ENCODE measurements at regions not wholly inside any gene's neighbourhood (a gene's known extent, or its start where the extent isn't known, plus 50 kb on each side); places are given as distances from the start of the nearest gene placed in this dataset.

DNA sequence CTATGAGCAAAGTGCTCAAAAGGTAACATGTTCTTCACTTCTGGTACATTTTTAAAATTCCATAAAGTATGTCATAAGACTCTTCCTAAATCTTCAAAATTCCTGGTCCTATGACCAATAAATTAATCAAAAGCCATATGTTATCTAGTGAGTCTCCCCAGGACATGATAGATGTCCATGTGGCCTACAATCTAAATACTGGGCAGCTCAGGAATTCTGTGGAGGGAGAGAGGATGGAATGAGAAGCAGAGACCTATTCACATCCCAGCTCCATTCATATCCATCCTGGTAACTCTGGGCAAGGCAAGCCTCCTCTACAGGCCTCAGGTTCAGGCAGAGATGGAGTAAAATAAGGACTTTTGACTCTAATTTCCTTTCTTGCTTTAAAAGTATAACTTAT, 224.8 kb downstream of the MTERF1 start:
- H3K27me3 ChIP-seq = no peaks in the 10 kb centered on the region
- intact Hi-C loops (cut with DNase I) = no loop called here
- H3K4me1 ChIP-seq = no peaks in the 10 kb centered on the region
- DNase-seq (ENCODE audit: extremely low spot score) = no peak
- H3K4me3 ChIP-seq = no peak overlapping the region
- no peaks in the 10 kb centered on the region for H3K9me3 ChIP-seq
- H3K36me3 ChIP-seq = no peaks in the 10 kb centered on the region
- no peak overlapping the region for H3K27ac ChIP-seq (replicated peaks in 1 of 4)
- TF ChIP-seq, protein P1, sequence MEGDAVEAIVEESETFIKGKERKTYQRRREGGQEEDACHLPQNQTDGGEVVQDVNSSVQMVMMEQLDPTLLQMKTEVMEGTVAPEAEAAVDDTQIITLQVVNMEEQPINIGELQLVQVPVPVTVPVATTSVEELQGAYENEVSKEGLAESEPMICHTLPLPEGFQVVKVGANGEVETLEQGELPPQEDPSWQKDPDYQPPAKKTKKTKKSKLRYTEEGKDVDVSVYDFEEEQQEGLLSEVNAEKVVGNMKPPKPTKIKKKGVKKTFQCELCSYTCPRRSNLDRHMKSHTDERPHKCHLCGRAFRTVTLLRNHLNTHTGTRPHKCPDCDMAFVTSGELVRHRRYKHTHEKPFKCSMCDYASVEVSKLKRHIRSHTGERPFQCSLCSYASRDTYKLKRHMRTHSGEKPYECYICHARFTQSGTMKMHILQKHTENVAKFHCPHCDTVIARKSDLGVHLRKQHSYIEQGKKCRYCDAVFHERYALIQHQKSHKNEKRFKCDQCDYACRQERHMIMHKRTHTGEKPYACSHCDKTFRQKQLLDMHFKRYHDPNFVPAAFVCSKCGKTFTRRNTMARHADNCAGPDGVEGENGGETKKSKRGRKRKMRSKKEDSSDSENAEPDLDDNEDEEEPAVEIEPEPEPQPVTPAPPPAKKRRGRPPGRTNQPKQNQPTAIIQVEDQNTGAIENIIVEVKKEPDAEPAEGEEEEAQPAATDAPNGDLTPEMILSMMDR (IDR thresholded peaks at IDR 0.05) = no peak
- no peak for TF ChIP-seq POLR2A (IDR thresholded peaks at IDR 0.05; ENCODE audit: low read depth)
- TF ChIP-seq EP300 (IDR thresholded peaks at IDR 0.05) = no peak
- TF ChIP-seq POLR2AphosphoS5 (IDR thresholded peaks at IDR 0.05) = no peak

DNA sequence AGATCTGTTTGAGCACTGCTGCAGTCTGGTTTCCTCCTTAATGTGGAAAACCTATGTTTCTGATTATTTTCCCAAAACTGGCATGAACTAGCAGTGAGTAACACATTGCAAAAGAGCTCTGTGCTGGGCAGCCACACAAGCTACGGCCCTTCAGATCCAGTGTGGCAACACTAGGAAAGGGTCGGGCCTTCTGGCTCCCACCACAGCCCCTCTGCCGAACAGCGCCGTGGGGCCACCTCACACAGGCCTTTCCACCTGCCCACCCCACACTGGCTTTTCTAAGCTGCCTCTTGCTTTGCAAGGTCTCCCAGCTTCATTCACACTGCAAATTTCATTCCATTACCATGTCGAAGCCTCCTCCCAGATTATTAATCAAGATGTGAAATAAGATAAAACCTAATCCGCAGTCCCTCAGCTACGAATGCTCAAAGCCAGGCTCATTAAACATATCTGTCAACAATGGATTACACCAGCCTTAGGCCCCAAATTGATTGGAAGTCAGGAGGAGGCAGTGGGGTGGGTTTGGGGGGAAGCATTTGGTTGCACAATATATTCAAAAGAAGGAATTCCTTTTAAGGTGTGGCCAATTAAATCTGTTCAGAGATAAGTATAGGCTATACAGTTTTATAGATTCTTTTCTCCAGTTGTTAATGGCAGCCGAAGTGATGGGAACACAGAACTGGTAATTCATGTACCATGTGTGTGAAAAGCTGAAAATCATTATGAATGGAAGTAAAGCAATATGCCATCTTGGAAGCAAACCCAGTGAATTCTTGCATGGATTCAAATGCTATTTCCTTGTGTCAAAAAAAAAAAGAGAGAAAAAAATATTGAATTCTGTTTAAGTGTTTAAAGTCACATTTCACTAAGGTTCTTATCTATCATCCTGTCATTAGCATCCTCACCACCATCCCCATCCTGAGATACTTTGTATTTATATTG, 223.7 kb downstream of the MTERF1 start:
- TF ChIP-seq EP300 (IDR thresholded peaks at IDR 0.05) (no peak), POLR2A (IDR thresholded peaks at IDR 0.05; ENCODE audit: low read depth) (no peak), POLR2AphosphoS5 (IDR thresholded peaks at IDR 0.05) (no peak)
- TF ChIP-seq, protein P1 (IDR thresholded peaks at IDR 0.05) = no peak
- no peak for DNase-seq (ENCODE audit: extremely low spot score)
- Histone ChIP-seq H3K27me3 (no peaks in the 10 kb centered on the region), H3K4me3 (no peak overlapping the region), H3K27ac (replicated peaks in 1 of 4) (no peak overlapping the region), H3K4me1 (no peaks in the 10 kb centered on the region), H3K9me3 (no peaks in the 10 kb centered on the region), H3K36me3 (no peaks in the 10 kb centered on the region)
- intact Hi-C loops (cut with DNase I) = no loop called here
- WGBS = 78% methylated on average over 8 of the region's 9 CpGs

DNA sequence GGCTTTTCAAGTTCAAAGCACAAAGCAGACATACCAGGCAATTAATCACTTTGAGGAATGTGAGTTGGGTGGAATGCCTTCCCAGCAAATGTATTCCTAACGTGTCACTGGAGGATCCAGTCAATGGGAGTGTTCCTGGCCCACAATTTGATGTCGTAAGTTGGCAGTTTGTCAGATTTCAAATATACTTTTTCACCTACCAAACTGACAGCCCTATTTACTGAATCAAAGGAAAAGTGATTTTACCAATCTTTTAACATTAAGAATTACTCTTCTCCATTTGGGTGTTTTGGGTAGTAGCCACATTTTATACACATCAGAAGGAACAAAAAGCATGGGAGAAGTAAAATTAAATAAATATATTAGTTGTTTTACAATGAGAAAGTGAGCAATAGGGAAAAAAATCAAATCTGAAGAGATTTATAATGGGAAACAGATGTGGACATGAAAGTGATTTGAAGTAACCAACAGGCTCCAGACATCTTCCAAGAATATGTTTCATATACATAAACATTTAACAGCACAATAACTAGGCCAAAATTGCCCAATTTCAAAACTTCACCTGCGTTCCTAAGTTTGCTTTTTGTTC, 222.9 kb downstream of the MTERF1 start:
- intact Hi-C loops (cut with DNase I) = no loop called here
- Histone ChIP-seq H3K36me3 (no peaks in the 10 kb centered on the region), H3K4me3 (no peak overlapping the region), H3K4me1 (no peaks in the 10 kb centered on the region), H3K9me3 (no peaks in the 10 kb centered on the region), H3K27me3 (no peaks in the 10 kb centered on the region), H3K27ac (replicated peaks in 1 of 4) (no peak overlapping the region)
- WGBS = 40% methylated on average over 3 of the region's 3 CpGs
- DNase-seq (ENCODE audit: extremely low spot score) = no peak
- TF ChIP-seq, protein P1 (IDR thresholded peaks at IDR 0.05) = no peak
- TF ChIP-seq POLR2A (IDR thresholded peaks at IDR 0.05; ENCODE audit: low read depth) (no peak), POLR2AphosphoS5 (IDR thresholded peaks at IDR 0.05) (no peak), EP300 (IDR thresholded peaks at IDR 0.05) (no peak)

DNA sequence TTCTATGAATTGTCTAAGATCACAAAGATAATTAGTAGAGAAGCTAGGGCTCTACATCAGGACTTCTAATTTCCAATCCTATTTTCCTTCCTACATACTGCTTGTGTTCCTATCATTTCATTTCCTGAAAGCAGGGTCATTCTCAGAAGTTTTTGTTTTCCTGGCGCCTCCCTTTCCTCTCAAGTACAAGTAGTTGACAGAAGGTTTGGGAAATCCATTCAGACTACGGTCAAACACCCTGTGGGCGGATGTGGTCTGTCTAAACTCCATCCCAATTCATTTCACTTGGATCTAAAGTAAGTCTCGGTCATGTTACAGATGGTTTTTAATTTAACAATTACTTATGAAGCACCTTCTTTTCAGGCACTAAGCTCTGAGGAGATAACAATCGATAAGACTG, 221.4 kb downstream of the MTERF1 start:
- no peak overlapping the region for H3K4me3 ChIP-seq
- 92% methylated on average over 5 of the region's 5 CpGs for WGBS
- TF ChIP-seq EP300 (IDR thresholded peaks at IDR 0.05) (no peak), POLR2AphosphoS5 (IDR thresholded peaks at IDR 0.05) (no peak), POLR2A (IDR thresholded peaks at IDR 0.05; ENCODE audit: low read depth) (no peak)
- TF ChIP-seq, protein P1 (IDR thresholded peaks at IDR 0.05) = no peak
- H3K27me3 ChIP-seq = no peaks in the 10 kb centered on the region
- DNase-seq (ENCODE audit: extremely low spot score) = no peak
- no peaks in the 10 kb centered on the region for H3K9me3 ChIP-seq
- intact Hi-C loops (cut with DNase I) = no loop called here
- H3K36me3 ChIP-seq = no peaks in the 10 kb centered on the region
- no peaks in the 10 kb centered on the region for H3K4me1 ChIP-seq
- H3K27ac ChIP-seq (replicated peaks in 1 of 4) = no peak overlapping the region

All from esophagus muscularis mucosa (tissue), 4 donors.